Natural killer cell (primary cell): ENCODE measurements at regions not wholly inside any gene's neighbourhood (a gene's known extent, or its start where the extent isn't known, plus 50 kb on each side); places are given as distances from the start of the nearest gene placed in this dataset.

Source experiments
- ATAC-seq, 3 donors: fragments of 150-1000 bp in 2 of 3; fragments of 200-7000 bp in 1 of 3; cut with Tn5 transposase; 1 replicate in 1 of 3; 2 replicates in 2 of 3; pipeline ENCODE4 v1.10.0; 2021; ENCODE audit warnings: mild to moderate bottlenecking in 2 of 3, moderate library complexity in 2 of 3
- DNase-seq, 2 donors: peaks; one replicate each; pipeline versions ENCODE4 v3.0.0 to v3.0.0-alpha.2; 2013 to 2021; ENCODE audit warnings: mixed read lengths in 1 of 2
- H3K27ac ChIP-seq: one replicate; pipeline ENCODE4 v1.5.1; 2013; ENCODE audit warnings: mild to moderate bottlenecking, low read length
- H3K27me3 ChIP-seq: one replicate; pipeline ENCODE4 v1.6.1; 2013; ENCODE audit warnings: low read length; ENCODE audit not compliant: control insufficient read depth, insufficient read depth
- H3K36me3 ChIP-seq: one replicate; pipeline ENCODE4 v1.6.1; 2013; ENCODE audit warnings: low read length; ENCODE audit not compliant: control insufficient read depth, insufficient read depth
- H3K4me1 ChIP-seq: one replicate; pipeline ENCODE4 v1.6.1; 2013; ENCODE audit warnings: low read length; ENCODE audit not compliant: control insufficient read depth, insufficient read depth
- H3K4me3 ChIP-seq: one replicate; pipeline ENCODE4 v1.5.1; 2013; ENCODE audit warnings: low read length
- H3K9me3 ChIP-seq: one replicate; pipeline ENCODE4 v1.6.1; 2013; ENCODE audit warnings: low read length; ENCODE audit not compliant: control insufficient read depth, insufficient read depth
- H3K27ac Mint-ChIP-seq, 2 donors: one replicate each; pipeline ENCODE4 v1.8.0; 2022; ENCODE audit warnings: mild to moderate bottlenecking in 2 of 2, mixed read lengths in 2 of 2, moderate library complexity in 1 of 2
- H3K27me3 Mint-ChIP-seq, 2 donors: one replicate each; pipeline ENCODE4 v1.8.0; 2022; ENCODE audit warnings: low read depth in 2 of 2, mixed read lengths in 2 of 2
- H3K36me3 Mint-ChIP-seq: one replicate; pipeline ENCODE4 v1.8.0; 2022; ENCODE audit warnings: mixed read lengths
- H3K4me1 Mint-ChIP-seq, 2 donors: one replicate each; pipeline ENCODE4 v1.8.0; 2022; ENCODE audit warnings: mixed read lengths in 2 of 2
- H3K4me3 Mint-ChIP-seq: one replicate; pipeline ENCODE4 v1.8.0; 2022; ENCODE audit warnings: mild to moderate bottlenecking, moderate library complexity, mixed read lengths
- H3K9me3 Mint-ChIP-seq, 2 donors: one replicate each; pipeline ENCODE4 v1.8.0; 2022; ENCODE audit warnings: mixed read lengths in 2 of 2
- CTCF ChIP-seq: fragments of 200-600 bp; IDR thresholded peaks from one replicate; pipeline ENCODE4 v1.8.0; 2022; ENCODE audit warnings: antibody characterized with exemption
- WGBS: methylation state at CpG from one replicate; pipeline ENCODE4 v1.1.7; 2013; ENCODE audit warnings: missing lambda C conversion rate; ENCODE audit not compliant: insufficient coverage; 5-methylcytosine and 5-hydroxymethylcytosine counted together
- intact Hi-C: fragments of 100-400 bp; cut with micrococcal nuclease; formaldehyde crosslinking; loops from one replicate; pipeline ENCODE4 v1.14.2; 2022

GRCh38 chr3:139225548-139225947, 118.3 kb upstream of the MRPS22 start:
- no peaks in the 10 kb centered on the region for H3K9me3 ChIP-seq
- no peaks in the 10 kb centered on the region for H3K4me1 ChIP-seq
- no peaks in the 10 kb centered on the region for H3K36me3 ChIP-seq
- no peak for ATAC-seq
- no peak for DNase-seq
- intact Hi-C loops = no loop called here
- no peak for TF ChIP-seq CTCF
- no peaks in the 10 kb centered on the region for H3K36me3 Mint-ChIP-seq
- peaks cover 0 to 4% of the 10 kb centered on the region in 2 donors for H3K27me3 Mint-ChIP-seq
- no peak overlapping the region for H3K4me3 ChIP-seq
- H3K27ac ChIP-seq = no peak overlapping the region
- WGBS = 68% methylated on average over 4 of the region's 4 CpGs
- no peak overlapping the region for H3K27ac Mint-ChIP-seq
- no peaks in the 10 kb centered on the region for H3K4me1 Mint-ChIP-seq
- H3K9me3 Mint-ChIP-seq = no peaks in the 10 kb centered on the region
- H3K4me3 Mint-ChIP-seq = no peak overlapping the region
- no peaks in the 10 kb centered on the region for H3K27me3 ChIP-seq

GRCh38 chr3:139226731-139227130, 117.1 kb upstream of the MRPS22 start:
- Mint-ChIP-seq H3K9me3 (no peaks in the 10 kb centered on the region), H3K4me1 (no peaks in the 10 kb centered on the region), H3K4me3 (no peak overlapping the region), H3K27ac (no peak overlapping the region), H3K27me3 (peaks cover 0 to 4% of the 10 kb centered on the region in 2 donors), H3K36me3 (no peaks in the 10 kb centered on the region)
- TF ChIP-seq CTCF = no peak
- ATAC-seq (no peak), DNase-seq (no peak)
- intact Hi-C loops = no loop called here
- Histone ChIP-seq H3K27ac (no peak overlapping the region), H3K4me1 (no peaks in the 10 kb centered on the region), H3K9me3 (no peaks in the 10 kb centered on the region), H3K4me3 (no peak overlapping the region), H3K27me3 (no peaks in the 10 kb centered on the region), H3K36me3 (no peaks in the 10 kb centered on the region)
- WGBS = 79% methylated on average over 3 of the region's 3 CpGs

- Histone ChIP-seq H3K4me1 (no peaks in the 10 kb centered on the region), H3K36me3 (no peaks in the 10 kb centered on the region), H3K4me3 (no peak overlapping the region), H3K27ac (no peak overlapping the region), H3K9me3 (no peaks in the 10 kb centered on the region), H3K27me3 (no peaks in the 10 kb centered on the region)
- Mint-ChIP-seq H3K9me3 (no peaks in the 10 kb centered on the region), H3K27me3 (peaks cover 0 to 4% of the 10 kb centered on the region in 2 donors), H3K4me3 (no peak overlapping the region), H3K36me3 (no peaks in the 10 kb centered on the region), H3K27ac (no peak overlapping the region), H3K4me1 (no peaks in the 10 kb centered on the region)
- TF ChIP-seq CTCF = no peak
- WGBS = 88% methylated on average over 1 of the region's 1 CpG
- DNase-seq = no peak
- no peak for ATAC-seq
- intact Hi-C loops = no loop called here
These were observed 116.7 kb upstream of the MRPS22 start for GRCh38 chr3:139227165-139227564.

GRCh38 chr3:139227827-139228226, 116.0 kb upstream of the MRPS22 start:
- Mint-ChIP-seq H3K36me3 (no peaks in the 10 kb centered on the region), H3K27me3 (peaks cover 0 to 2% of the 10 kb centered on the region in 2 donors), H3K4me3 (no peak overlapping the region), H3K4me1 (no peaks in the 10 kb centered on the region), H3K9me3 (no peaks in the 10 kb centered on the region), H3K27ac (no peak overlapping the region)
- DNase-seq (no peak), ATAC-seq (no peak)
- intact Hi-C loops = no loop called here
- no peaks in the 10 kb centered on the region for H3K36me3 ChIP-seq
- no peaks in the 10 kb centered on the region for H3K27me3 ChIP-seq
- H3K4me1 ChIP-seq = no peaks in the 10 kb centered on the region
- no peaks in the 10 kb centered on the region for H3K9me3 ChIP-seq
- H3K4me3 ChIP-seq = no peak overlapping the region
- TF ChIP-seq CTCF = no peak
- WGBS = 88% methylated on average over 4 of the region's 4 CpGs
- H3K27ac ChIP-seq = no peak overlapping the region
